IMR-90 (cell line): ENCODE measurements at regions not wholly inside any gene's neighbourhood (a gene's known extent, or its start where the extent isn't known, plus 50 kb on each side); places are given as distances from the start of the nearest gene placed in this dataset.

ENCODE experiments used
- ATAC-seq: fragments of 200-7000 bp; cut with Tn5 transposase; 2 replicates; pipeline ENCODE4 v1.9.1; 2020; ENCODE audit warnings: low read depth, mild to moderate bottlenecking, moderate library complexity
- BruUV-seq: library from RNA; stranded (reverse); fragments of 400-500 nt; replicated peaks from 2 replicates; lab custom pipeline; 2021; lab: Mats Ljungman, UMichigan
- CTCF ChIA-PET: fragments of 300-600 bp; formaldehyde crosslinking; extraction: SDS; loops from one replicate; lab custom pipeline; 2021; ENCODE audit warnings: antibody characterized with exemption; lab: Yijun Ruan, JAX
- POLR2A ChIA-PET: fragments of 300-600 bp; sonication (Branson Sonifier 250); formaldehyde crosslinking; loops from one replicate; lab custom pipeline; 2022; ENCODE audit warnings: antibody characterized with exemption; ENCODE audit not compliant: unreplicated experiment; lab: Charles Lee
- DNase-seq: peaks from one replicate; pipeline ENCODE4 v3.0.0; 2013
- H2AFZ ChIP-seq: replicated peaks from 2 replicates; pipeline ENCODE3; 2013; ENCODE audit warnings: low read length, mild to moderate bottlenecking; ENCODE audit not compliant: poor library complexity
- H2AK5ac ChIP-seq: 2 replicates; pipeline ENCODE4 v1.6.1; 2013; ENCODE audit warnings: low read depth, low read length, inconsistent platforms
- H2AK9ac ChIP-seq: replicated peaks from 2 replicates; pipeline ENCODE3; 2013; ENCODE audit warnings: mild to moderate bottlenecking, low read depth, low read length, moderate library complexity; ENCODE audit not compliant: poor library complexity
- H2BK120ac ChIP-seq: 2 replicates; pipeline ENCODE4 v1.6.1; 2013; ENCODE audit warnings: low read depth, low read length, inconsistent platforms
- H2BK15ac ChIP-seq: 3 replicates; pipeline ENCODE4 v1.6.1; 2013; ENCODE audit warnings: low read depth, low read length, inconsistent platforms
- H2BK20ac ChIP-seq: 2 replicates; pipeline ENCODE4 v1.6.1; 2013; ENCODE audit warnings: low read depth, mild to moderate bottlenecking, inconsistent platforms, low read length, moderate library complexity
- H2BK5ac ChIP-seq: 2 replicates; pipeline ENCODE4 v1.6.1; 2013; ENCODE audit warnings: mild to moderate bottlenecking, low read depth, low read length, inconsistent platforms; ENCODE audit not compliant: poor library complexity, severe bottlenecking
- H3K14ac ChIP-seq: replicated peaks from 2 replicates; pipeline ENCODE4 v1.6.1; 2013; ENCODE audit warnings: low read depth, low read length, inconsistent platforms
- H3K18ac ChIP-seq: 2 replicates; pipeline ENCODE4 v1.6.1; 2013; ENCODE audit warnings: low read depth, low read length, control low read depth
- H3K23ac ChIP-seq: 2 replicates; pipeline ENCODE4 v1.6.1; 2013; ENCODE audit warnings: low read depth, low read length, inconsistent platforms
- H3K27ac ChIP-seq: 2 replicates; pipeline ENCODE4 v1.5.1; 2013; ENCODE audit warnings: mild to moderate bottlenecking, control low read depth, low read length; ENCODE audit not compliant: insufficient read depth
- H3K27me3 ChIP-seq: 2 replicates; pipeline ENCODE4 v1.6.1; 2013; ENCODE audit warnings: low read length; ENCODE audit not compliant: control insufficient read depth, insufficient read depth
- H3K36me3 ChIP-seq: 2 replicates; pipeline ENCODE4 v1.6.1; 2013; ENCODE audit warnings: low read length, mixed read lengths; ENCODE audit not compliant: control insufficient read depth, insufficient read depth
- H3K4ac ChIP-seq: 2 replicates; pipeline ENCODE4 v1.6.1; 2013; ENCODE audit warnings: low read depth, low read length, inconsistent platforms
- H3K4me1 ChIP-seq: 2 replicates; pipeline ENCODE4 v1.6.1; 2013; ENCODE audit warnings: low read length, mixed read lengths; ENCODE audit not compliant: control insufficient read depth, insufficient read depth
- H3K4me2 ChIP-seq: 2 replicates; pipeline ENCODE4 v1.6.1; 2013; ENCODE audit warnings: low read depth, mild to moderate bottlenecking, control low read depth, low read length, moderate library complexity
- H3K4me3 ChIP-seq: 2 replicates; pipeline ENCODE4 v1.5.1; 2013; ENCODE audit warnings: low read depth, mild to moderate bottlenecking, control low read depth, low read length, moderate library complexity; ENCODE audit not compliant: insufficient read depth
- H3K56ac ChIP-seq: 2 replicates; pipeline ENCODE4 v1.6.1; 2013; ENCODE audit warnings: low read length, inconsistent platforms; ENCODE audit not compliant: insufficient read depth; ENCODE audit errors: extremely low read depth
- H3K79me1 ChIP-seq, 2 experiments: 2 replicates each; pipeline ENCODE4 v1.6.1; 2013; ENCODE audit warnings: low read length in 2 of 2, inconsistent platforms in 1 of 2, low read depth in 1 of 2
- H3K9ac ChIP-seq: 2 replicates; pipeline ENCODE4 v1.6.1; 2013; ENCODE audit warnings: low read depth, low read length, control low read depth
- H3K9me1 ChIP-seq: 2 replicates; pipeline ENCODE4 v1.6.1; 2013; ENCODE audit warnings: low read length, inconsistent platforms; ENCODE audit not compliant: insufficient read depth
- H3K9me3 ChIP-seq: 2 replicates; pipeline ENCODE4 v1.6.1; 2013; ENCODE audit warnings: low read length; ENCODE audit not compliant: control insufficient read depth, insufficient read depth
- H4K20me1 ChIP-seq: 2 replicates; pipeline ENCODE4 v1.6.1; 2013; ENCODE audit warnings: low read length, inconsistent platforms; ENCODE audit not compliant: insufficient read depth
- H4K5ac ChIP-seq: 2 replicates; pipeline ENCODE4 v1.6.1; 2013; ENCODE audit warnings: mild to moderate bottlenecking, low read depth, low read length, control low read depth
- H4K8ac ChIP-seq, 2 experiments: 2 replicates each; pipeline ENCODE4 v1.6.1; 2013; ENCODE audit warnings: low read depth in 2 of 2, low read length in 2 of 2, control low read depth in 1 of 2, inconsistent platforms in 1 of 2
- H4K91ac ChIP-seq: 2 replicates; pipeline ENCODE4 v1.6.1; 2013; ENCODE audit warnings: low read depth, low read length, inconsistent platforms; ENCODE audit not compliant: insufficient read depth
- BHLHE40 ChIP-seq: fragments of 150-350 bp; IDR thresholded peaks from 2 replicates; pipeline ENCODE4 v1.6.1; 2016; ENCODE audit warnings: mild to moderate bottlenecking, low read depth, low read length
- CEBPB ChIP-seq: IDR thresholded peaks from 2 replicates; pipeline ENCODE4 v1.6.1; 2012; ENCODE audit warnings: low read depth, low read length, improper control_type of control experiment
- CHD1 ChIP-seq: IDR thresholded peaks from 2 replicates; pipeline ENCODE4 v1.6.1; 2012; ENCODE audit warnings: low read depth, low read length, improper control_type of control experiment
- CTCF ChIP-seq: conservative IDR thresholded peaks from 2 replicates; pipeline ENCODE4 v1.5.1; 2012; ENCODE audit warnings: mild to moderate bottlenecking, low read depth, low read length, improper control_type of control experiment
- ELK1 ChIP-seq: fragments of 150-350 bp; IDR thresholded peaks from 2 replicates; pipeline ENCODE4 v1.6.1; 2016; ENCODE audit warnings: low read depth, mild to moderate bottlenecking, low read length, moderate library complexity, borderline replicate concordance
- FOS ChIP-seq: fragments of 150-350 bp; IDR thresholded peaks from 2 replicates; pipeline ENCODE4 v1.6.1; 2016; ENCODE audit warnings: low read depth, low read length
- MAFK ChIP-seq: IDR thresholded peaks from 2 replicates; pipeline ENCODE4 v1.6.1; 2012; ENCODE audit warnings: low read depth, low read length, improper control_type of control experiment
- MAZ ChIP-seq: IDR thresholded peaks from 2 replicates; pipeline ENCODE4 v1.6.1; 2012; ENCODE audit warnings: low read depth, mild to moderate bottlenecking, low read length, improper control_type of control experiment, moderate library complexity, borderline replicate concordance
- MXI1 ChIP-seq: IDR thresholded peaks from 2 replicates; pipeline ENCODE4 v1.6.1; 2012; ENCODE audit warnings: low read depth, mild to moderate bottlenecking, low read length, moderate library complexity, borderline replicate concordance
- NFE2L2 ChIP-seq: fragments of 150-350 bp; IDR thresholded peaks from 2 replicates; pipeline ENCODE4 v1.6.1; 2016; ENCODE audit warnings: low read depth, mild to moderate bottlenecking, low read length
- POLR2A ChIP-seq: IDR thresholded peaks from 2 replicates; pipeline ENCODE4 v1.6.1; 2012; ENCODE audit warnings: mild to moderate bottlenecking, low read depth, low read length
- RAD21 ChIP-seq: IDR thresholded peaks from 2 replicates; pipeline ENCODE4 v1.6.1; 2012; ENCODE audit warnings: low read length, improper control_type of control experiment
- RCOR1 ChIP-seq: IDR thresholded peaks from 2 replicates; pipeline ENCODE4 v1.6.1; 2012; ENCODE audit warnings: mild to moderate bottlenecking, low read length, improper control_type of control experiment; ENCODE audit not compliant: insufficient replicate concordance
- RFX5 ChIP-seq: IDR thresholded peaks from 2 replicates; pipeline ENCODE4 v1.8.0; 2012; ENCODE audit warnings: low read depth, mild to moderate bottlenecking, low read length, moderate library complexity
- SMC3 ChIP-seq: fragments of 150-350 bp; IDR thresholded peaks from 2 replicates; pipeline ENCODE4 v1.6.1; 2016; ENCODE audit warnings: low read depth, mild to moderate bottlenecking, antibody characterized with exemption, low read length, moderate library complexity
- USF2 ChIP-seq: fragments of 150-350 bp; IDR thresholded peaks from 2 replicates; pipeline ENCODE4 v1.6.1; 2017; ENCODE audit warnings: mild to moderate bottlenecking, antibody characterized with exemption, low read length, low read depth
- dilution Hi-C: fragments of 300-500 bp; cut with HindIII; formaldehyde crosslinking; loops from one replicate; pipeline ENCODE4 v1.14.3; 2018; ENCODE audit warnings: low sequenced_read_pairs; ENCODE audit not compliant: unreplicated experiment
- in situ Hi-C: fragments of 300-500 bp; cut with MboI; formaldehyde crosslinking; loops from 3 replicates; pipeline ENCODE4 v1.14.3; 2019; ENCODE audit warnings: low sequenced_read_pairs, inconsistent platforms, mixed read lengths
- intact Hi-C: fragments of 100-400 bp; cut with micrococcal nuclease; formaldehyde crosslinking; loops from 2 replicates; pipeline ENCODE4 v1.10.0; 2022

GRCh38 chr3:40725031-40725430 is 200.3 kb downstream of the ZNF621 start:
- ATAC-seq: no peak
- intact Hi-C loops (no loop called here), dilution Hi-C loops (no loop called here), in situ Hi-C loops (no loop called here)
- DNase-seq: no peak
- Histone ChIP-seq H4K91ac (no peak overlapping the region), H2BK120ac (no peak overlapping the region), H3K56ac (no peak overlapping the region), H3K23ac (no peak overlapping the region), H3K9me1 (no peaks in the 10 kb centered on the region), H3K4ac (no peak overlapping the region), H3K27me3 (no peaks in the 10 kb centered on the region), H4K5ac (no peak overlapping the region), H2AK5ac (no peak overlapping the region), H3K36me3 (no peaks in the 10 kb centered on the region), H2AFZ (no peak overlapping the region), H2BK20ac (no peak overlapping the region), H3K9me3 (peaks cover 2% of the 10 kb centered on the region; the same call in 1 of the 2 replicates), H2BK15ac (no peak overlapping the region), H3K4me1 (no peaks in the 10 kb centered on the region), H3K14ac (no peak overlapping the region), H3K27ac (no peak overlapping the region), H3K9ac (no peak overlapping the region), H3K18ac (no peak overlapping the region), H2BK5ac (no peak overlapping the region), H2AK9ac (no peak overlapping the region), H3K4me3 (no peak overlapping the region), H4K20me1 (no peaks in the 10 kb centered on the region), H3K4me2 (no peak overlapping the region), H4K8ac (no peak overlapping the region), H3K79me1 (no peaks in the 10 kb centered on the region)
- ChIA-PET POLR2A (no interaction called here), CTCF (no interaction called here)
- TF ChIP-seq RCOR1 (no peak), MAFK (no peak), RFX5 (no peak), CEBPB (no peak), MXI1 (no peak), CHD1 (no peak), CTCF (no peak), POLR2A (no peak), MAZ (no peak), FOS (no peak), ELK1 (no peak), USF2 (no peak), NFE2L2 (no peak), SMC3 (no peak), RAD21 (no peak), BHLHE40 (no peak)
- no TSS peak for BruUV-seq
